ENCODE measurements at regions not wholly inside any gene's neighbourhood (a gene's known extent, or its start where the extent isn't known, plus 50 kb on each side); places are given as distances from the start of the nearest gene placed in this dataset.
A peak's percentile ranks its signal among the peaks of the same experiment; 100 is the strongest.

DNA sequence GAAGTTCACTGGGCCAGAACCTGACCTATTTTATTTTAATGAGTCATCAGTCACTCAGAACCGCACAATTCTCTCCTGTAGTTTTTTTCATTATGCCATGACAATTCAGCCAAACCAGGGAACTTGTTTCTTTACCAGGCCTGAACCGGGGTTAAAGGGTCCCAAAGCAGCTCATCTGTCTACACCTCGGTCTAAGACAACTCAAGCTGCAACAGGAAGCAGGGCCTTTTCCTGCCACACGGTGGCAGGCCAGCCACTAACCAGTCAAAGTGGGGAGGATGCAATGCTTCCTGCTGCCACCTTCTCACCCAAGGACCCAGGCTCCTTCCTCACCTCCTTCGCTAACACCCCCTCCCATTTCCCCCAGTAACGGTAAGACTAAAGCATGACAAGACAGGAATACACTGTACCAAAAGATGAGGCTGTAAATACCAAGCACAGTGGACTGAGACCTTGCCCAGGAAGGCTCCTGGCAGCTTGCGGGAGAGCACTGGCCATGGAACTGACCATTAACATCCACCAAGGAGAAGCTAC lies 56.7 kb upstream of the ACKR3 start:
- Histone ChIP-seq H3K27ac (ENCODE audit: low read length in 2 of 2) (no peak overlapping the region), H3K9ac (ENCODE audit: low read length) (no peak overlapping the region), H4K20me1 (ENCODE audit: control insufficient read depth, insufficient read depth, low read length, poor library complexity, severe bottlenecking) (no peaks in the 10 kb centered on the region), H3K79me2 (ENCODE audit: control insufficient read depth, insufficient read depth, low read length) (no peaks in the 10 kb centered on the region), H3K4me2 (replicated peaks; ENCODE audit: low read depth, low read length, poor library complexity, severe bottlenecking) (peak overlapping the region; percentile 46), H3K4me3 (ENCODE audit: control extremely low read depth in 1 of 5, extremely low read depth in 1 of 5, insufficient read depth in 1 of 5, low read depth in 2 of 5, low read length in 4 of 5) (no peak overlapping the region), H2AFZ (ENCODE audit: insufficient read depth, low read depth, low read length, poor library complexity, severe bottlenecking) (peak overlapping the region; percentile 26), H3K36me3 (replicated peaks in 1 of 2; ENCODE audit: control extremely low read depth in 1 of 2, control insufficient read depth in 1 of 2, extremely low read depth in 1 of 2, insufficient read depth in 2 of 2, low read length in 1 of 2) (no peaks in the 10 kb centered on the region), H3K4me1 (ENCODE audit: control insufficient read depth in 2 of 2, insufficient read depth in 2 of 2, low read length in 2 of 2) (peaks cover 13 to 15% of the 10 kb centered on the region in 2 donors), H3K9me3 (ENCODE audit: control extremely low read depth in 1 of 3, control insufficient read depth in 2 of 3, insufficient read depth in 1 of 3, low read length in 2 of 3) (no peaks in the 10 kb centered on the region), H3K27me3 (replicated peaks in 1 of 4; ENCODE audit: control extremely low read depth in 1 of 4, control insufficient read depth in 3 of 4, insufficient read depth in 4 of 4, low read length in 3 of 4) (peaks cover 0 to 11% (median 3%) of the 10 kb centered on the region in 4 experiments)
- ATAC-seq (ENCODE audit: low read depth) (peak; percentile 96), DNase-seq (peak; percentile 80)
- no peak overlapping the region for H3K27ac Mint-ChIP-seq
- no peak overlapping the region for H3K4me3 Mint-ChIP-seq
- ChIA-PET POLR2A (interaction anchor here (1.1 to 1.5 kb wide), 2 partner anchors 33 to 57 kb away, joined by 3 to 6 read pairs; partner anchors contain the start of gene ACKR3), CTCF (interaction anchor here (0.7 to 11.1 kb wide), 35 partner anchors 10 to 1059 kb away, joined by 3 to 429 read pairs (median 5); partner anchors contain the start of gene ACKR3)
- TF ChIP-seq CTCF (IDR thresholded peaks at IDR 0.05) = peak; percentile 84
- no peak for TF ChIP-seq EZH2 (IDR thresholded peaks at IDR 0.05; ENCODE audit: borderline replicate concordance, insufficient read depth, low read depth, low read length, poor library complexity, severe bottlenecking)
- peaks cover 16% of the 10 kb centered on the region for H3K27me3 Mint-ChIP-seq
- intact Hi-C loops (cut with micrococcal nuclease) = loop anchor here (1.0 to 5.0 kb wide), 5 partner anchors 32 to 559 kb away; partner anchors contain the start of gene ACKR3
- peaks cover 10% of the 10 kb centered on the region for H3K4me1 Mint-ChIP-seq
- H3K9me3 Mint-ChIP-seq (ENCODE audit: insufficient read depth) = no peaks in the 10 kb centered on the region
- 16% methylated on average over 6 of the region's 7 CpGs for WGBS (ENCODE audit: insufficient coverage)

- TF ChIP-seq EZH2 (IDR thresholded peaks at IDR 0.05; ENCODE audit: borderline replicate concordance, insufficient read depth, low read depth, low read length, poor library complexity, severe bottlenecking) (no peak), CTCF (IDR thresholded peaks at IDR 0.05) (no peak)
- Histone ChIP-seq H3K79me2 (ENCODE audit: control insufficient read depth, insufficient read depth, low read length) (no peaks in the 10 kb centered on the region), H4K20me1 (ENCODE audit: control insufficient read depth, insufficient read depth, low read length, poor library complexity, severe bottlenecking) (no peaks in the 10 kb centered on the region), H3K4me1 (ENCODE audit: control insufficient read depth in 2 of 2, insufficient read depth in 2 of 2, low read length in 2 of 2) (peaks cover 18 to 19% of the 10 kb centered on the region in 2 donors), H3K9ac (ENCODE audit: low read length) (no peak overlapping the region), H3K9me3 (ENCODE audit: control extremely low read depth in 1 of 3, control insufficient read depth in 2 of 3, insufficient read depth in 1 of 3, low read length in 2 of 3) (no peaks in the 10 kb centered on the region), H3K4me2 (replicated peaks; ENCODE audit: low read depth, low read length, poor library complexity, severe bottlenecking) (no peak overlapping the region), H3K4me3 (ENCODE audit: control extremely low read depth in 1 of 5, extremely low read depth in 1 of 5, insufficient read depth in 1 of 5, low read depth in 2 of 5, low read length in 4 of 5) (no peak overlapping the region), H3K36me3 (replicated peaks in 1 of 2; ENCODE audit: control extremely low read depth in 1 of 2, control insufficient read depth in 1 of 2, extremely low read depth in 1 of 2, insufficient read depth in 2 of 2, low read length in 1 of 2) (no peaks in the 10 kb centered on the region), H3K27ac (ENCODE audit: low read length in 2 of 2) (no peak overlapping the region), H2AFZ (ENCODE audit: insufficient read depth, low read depth, low read length, poor library complexity, severe bottlenecking) (no peak overlapping the region), H3K27me3 (replicated peaks in 1 of 4; ENCODE audit: control extremely low read depth in 1 of 4, control insufficient read depth in 3 of 4, insufficient read depth in 4 of 4, low read length in 3 of 4) (peaks cover 0 to 4% (median 0%) of the 10 kb centered on the region in 4 experiments)
- H3K9me3 Mint-ChIP-seq (ENCODE audit: insufficient read depth) = no peaks in the 10 kb centered on the region
- CTCF ChIA-PET = interaction anchor here (0.6 to 11.1 kb wide), 17 partner anchors 9 to 1058 kb away, joined by 3 to 429 read pairs (median 8); partner anchors contain the start of gene ACKR3
- POLR2A ChIA-PET = interaction anchor here (1.1 to 1.5 kb wide), 2 partner anchors 32 to 56 kb away, joined by 3 to 6 read pairs; partner anchors contain the start of gene ACKR3
- WGBS (ENCODE audit: insufficient coverage) = 95% methylated on average over 8 of the region's 8 CpGs
- H3K4me1 Mint-ChIP-seq = peaks cover 13% of the 10 kb centered on the region
- DNase-seq = no peak
- no peak for ATAC-seq (ENCODE audit: low read depth)
- H3K27ac Mint-ChIP-seq = no peak overlapping the region
- intact Hi-C loops (cut with micrococcal nuclease) = loop anchor here (1.0 to 5.0 kb wide), 5 partner anchors 31 to 558 kb away; partner anchors contain the start of gene ACKR3
- no peak overlapping the region for H3K4me3 Mint-ChIP-seq
- H3K27me3 Mint-ChIP-seq = peaks cover 6% of the 10 kb centered on the region
Observed at GRCh38 chr2:236513956-236514355, 55.7 kb upstream of the ACKR3 start.

All from B cell (primary cell).